Fibroblast of lung (primary cell): ENCODE measurements at regions not wholly inside any gene's neighbourhood (a gene's known extent, or its start where the extent isn't known, plus 50 kb on each side); places are given as distances from the start of the nearest gene placed in this dataset.
"Not testable (repeated sequence)": the region's sequence is repeated elsewhere in the genome, so short reads cannot be mapped to it uniquely, and the experiment has no call there.

ENCODE experiments used
- DNase-seq, 2 donors: peaks; one replicate each; pipeline versions ENCODE4 v3.0.0 to v3.0.0-alpha.2; 2010; ENCODE audit warnings: low read depth in 2 of 2
- H2AFZ ChIP-seq: 2 replicates; pipeline ENCODE4 v1.5.1; 2012; ENCODE audit warnings: low read length, control low read depth, inconsistent platforms
- H3K27ac ChIP-seq: 2 replicates; pipeline ENCODE4 v1.5.1; 2011; ENCODE audit warnings: low read length, control low read depth; ENCODE audit not compliant: insufficient read depth
- H3K27me3 ChIP-seq: 2 replicates; pipeline ENCODE4 v1.5.1; 2011; ENCODE audit warnings: mild to moderate bottlenecking, low read length; ENCODE audit not compliant: control insufficient read depth, insufficient read depth
- H3K36me3 ChIP-seq: 2 replicates; pipeline ENCODE4 v1.5.1; 2011; ENCODE audit warnings: low read length; ENCODE audit not compliant: control insufficient read depth, insufficient read depth
- H3K4me1 ChIP-seq: 2 replicates; pipeline ENCODE4 v1.5.1; 2011; ENCODE audit warnings: low read length; ENCODE audit not compliant: control insufficient read depth, insufficient read depth; ENCODE audit errors: extremely low read depth
- H3K4me2 ChIP-seq: 2 replicates; pipeline ENCODE4 v1.5.1; 2011; ENCODE audit warnings: low read length, control low read depth; ENCODE audit not compliant: insufficient read depth; ENCODE audit errors: extremely low read depth
- H3K4me3 ChIP-seq, 4 experiments: fragments of 200-600 bp in 1 of 4; sonication (generic) in 1 of 4; replicated peaks in 1 of 4; 2 replicates each; pipeline ENCODE4 v1.5.1; 2011 to 2016; ENCODE audit warnings: low read length in 4 of 4, low read depth in 3 of 4, mild to moderate bottlenecking in 3 of 4, control low read depth in 2 of 4, inconsistent platforms in 1 of 4, mixed read lengths in 1 of 4; ENCODE audit not compliant: insufficient read depth in 1 of 4; ENCODE audit errors: control extremely low read depth in 1 of 4
- H3K79me2 ChIP-seq: 2 replicates; pipeline ENCODE4 v1.5.1; 2012; ENCODE audit warnings: mild to moderate bottlenecking, low read length, inconsistent platforms; ENCODE audit not compliant: control insufficient read depth, insufficient read depth
- H3K9ac ChIP-seq: 2 replicates; pipeline ENCODE4 v1.5.1; 2011; ENCODE audit warnings: mild to moderate bottlenecking, low read length, control low read depth; ENCODE audit not compliant: insufficient read depth
- H3K9me3 ChIP-seq: 2 replicates; pipeline ENCODE4 v1.5.1; 2012; ENCODE audit warnings: low read depth, low read length; ENCODE audit not compliant: control insufficient read depth, insufficient read depth
- H4K20me1 ChIP-seq: 2 replicates; pipeline ENCODE4 v1.5.1; 2011; ENCODE audit warnings: low read length; ENCODE audit not compliant: control insufficient read depth, insufficient read depth; ENCODE audit errors: extremely low read depth
- EZH2 ChIP-seq: IDR thresholded peaks from 2 replicates; pipeline ENCODE4 v1.5.1; 2012; ENCODE audit warnings: low read length, control low read depth, mild to moderate bottlenecking; ENCODE audit errors: missing control alignments
- TF ChIP-seq, protein P1 (sequence below), 2 donors: IDR thresholded peaks in 1 of 2; conservative IDR thresholded peaks in 1 of 2; 1 replicate in 1 of 2; 2 replicates in 1 of 2; pipeline ENCODE4 v1.5.1; 2011 to 2012; ENCODE audit warnings: low read length in 2 of 2, control low read depth in 1 of 2, inconsistent platforms in 1 of 2, low read depth in 1 of 2, mild to moderate bottlenecking in 1 of 2

DNA sequence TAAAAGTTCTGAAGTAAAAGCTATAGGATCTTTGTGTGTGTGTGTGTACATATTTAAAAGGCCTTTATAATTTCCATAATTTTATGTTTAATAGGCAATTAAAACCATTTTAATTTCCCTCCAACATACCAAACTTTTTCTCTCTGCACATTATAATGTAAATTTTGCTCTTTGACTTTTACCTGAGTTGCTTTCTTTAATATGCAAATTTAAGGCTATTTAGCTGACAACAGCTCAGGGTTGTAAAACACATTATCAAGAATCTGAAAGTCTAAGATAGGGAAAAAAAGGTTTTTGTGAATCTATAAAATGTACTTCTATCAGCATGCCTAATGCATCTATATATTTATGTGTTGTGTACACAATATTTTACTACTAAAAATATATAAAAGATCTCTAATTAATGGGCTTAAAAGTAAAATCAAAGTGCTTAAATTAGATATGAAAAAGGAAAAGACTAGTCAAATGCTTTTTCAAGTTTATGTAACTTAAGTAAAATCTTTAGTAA is 239.6 kb upstream of the RAI14 start:
- no peak overlapping the region for H3K4me3 ChIP-seq
- no peaks in the 10 kb centered on the region for H4K20me1 ChIP-seq
- no peak overlapping the region for H3K4me2 ChIP-seq
- TF ChIP-seq, protein P1, sequence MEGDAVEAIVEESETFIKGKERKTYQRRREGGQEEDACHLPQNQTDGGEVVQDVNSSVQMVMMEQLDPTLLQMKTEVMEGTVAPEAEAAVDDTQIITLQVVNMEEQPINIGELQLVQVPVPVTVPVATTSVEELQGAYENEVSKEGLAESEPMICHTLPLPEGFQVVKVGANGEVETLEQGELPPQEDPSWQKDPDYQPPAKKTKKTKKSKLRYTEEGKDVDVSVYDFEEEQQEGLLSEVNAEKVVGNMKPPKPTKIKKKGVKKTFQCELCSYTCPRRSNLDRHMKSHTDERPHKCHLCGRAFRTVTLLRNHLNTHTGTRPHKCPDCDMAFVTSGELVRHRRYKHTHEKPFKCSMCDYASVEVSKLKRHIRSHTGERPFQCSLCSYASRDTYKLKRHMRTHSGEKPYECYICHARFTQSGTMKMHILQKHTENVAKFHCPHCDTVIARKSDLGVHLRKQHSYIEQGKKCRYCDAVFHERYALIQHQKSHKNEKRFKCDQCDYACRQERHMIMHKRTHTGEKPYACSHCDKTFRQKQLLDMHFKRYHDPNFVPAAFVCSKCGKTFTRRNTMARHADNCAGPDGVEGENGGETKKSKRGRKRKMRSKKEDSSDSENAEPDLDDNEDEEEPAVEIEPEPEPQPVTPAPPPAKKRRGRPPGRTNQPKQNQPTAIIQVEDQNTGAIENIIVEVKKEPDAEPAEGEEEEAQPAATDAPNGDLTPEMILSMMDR (conservative IDR thresholded peaks at IDR 0.05 in 1 of 2, IDR thresholded peaks at IDR 0.05 in 1 of 2; ENCODE audit: low read depth in 1 of 2, low read length in 2 of 2): no peak
- TF ChIP-seq EZH2: no peak
- no peak for DNase-seq
- H3K79me2 ChIP-seq: no peaks in the 10 kb centered on the region
- H2AFZ ChIP-seq: no peak overlapping the region
- H3K9ac ChIP-seq: no peak overlapping the region
- peaks cover 2% of the 10 kb centered on the region for H3K4me1 ChIP-seq
- H3K36me3 ChIP-seq: no peaks in the 10 kb centered on the region
- no peak overlapping the region for H3K27ac ChIP-seq
- no peaks in the 10 kb centered on the region for H3K9me3 ChIP-seq
- no peaks in the 10 kb centered on the region for H3K27me3 ChIP-seq

DNA sequence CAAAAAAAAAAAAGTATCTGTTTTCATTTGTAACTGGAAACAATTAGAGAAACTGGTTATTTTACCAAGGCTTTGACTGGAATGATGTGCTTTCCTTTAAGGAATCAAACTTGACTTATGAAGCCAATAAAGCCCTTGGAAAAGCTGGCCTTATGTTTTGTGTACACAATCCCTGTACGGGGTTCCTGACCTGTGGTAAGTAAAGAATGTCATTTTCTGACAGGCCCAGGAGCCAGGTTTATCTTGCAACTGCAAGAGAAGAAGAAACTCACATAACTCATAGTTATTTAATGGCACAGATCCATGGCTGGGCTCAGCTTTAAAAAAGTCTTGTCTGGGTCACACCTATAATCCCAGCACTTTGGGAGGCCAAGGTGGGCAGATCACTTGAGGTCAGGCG is 235.9 kb upstream of the RAI14 start:
- not testable (repeated sequence) for H3K27ac ChIP-seq, H3K4me1 ChIP-seq, H3K4me3 ChIP-seq, H3K27me3 ChIP-seq, H3K4me2 ChIP-seq, H3K36me3 ChIP-seq, H3K9me3 ChIP-seq, H2AFZ ChIP-seq, H3K79me2 ChIP-seq, H3K9ac ChIP-seq, H4K20me1 ChIP-seq
- peak in 1 of 2 donors; percentile 29 for DNase-seq

DNA sequence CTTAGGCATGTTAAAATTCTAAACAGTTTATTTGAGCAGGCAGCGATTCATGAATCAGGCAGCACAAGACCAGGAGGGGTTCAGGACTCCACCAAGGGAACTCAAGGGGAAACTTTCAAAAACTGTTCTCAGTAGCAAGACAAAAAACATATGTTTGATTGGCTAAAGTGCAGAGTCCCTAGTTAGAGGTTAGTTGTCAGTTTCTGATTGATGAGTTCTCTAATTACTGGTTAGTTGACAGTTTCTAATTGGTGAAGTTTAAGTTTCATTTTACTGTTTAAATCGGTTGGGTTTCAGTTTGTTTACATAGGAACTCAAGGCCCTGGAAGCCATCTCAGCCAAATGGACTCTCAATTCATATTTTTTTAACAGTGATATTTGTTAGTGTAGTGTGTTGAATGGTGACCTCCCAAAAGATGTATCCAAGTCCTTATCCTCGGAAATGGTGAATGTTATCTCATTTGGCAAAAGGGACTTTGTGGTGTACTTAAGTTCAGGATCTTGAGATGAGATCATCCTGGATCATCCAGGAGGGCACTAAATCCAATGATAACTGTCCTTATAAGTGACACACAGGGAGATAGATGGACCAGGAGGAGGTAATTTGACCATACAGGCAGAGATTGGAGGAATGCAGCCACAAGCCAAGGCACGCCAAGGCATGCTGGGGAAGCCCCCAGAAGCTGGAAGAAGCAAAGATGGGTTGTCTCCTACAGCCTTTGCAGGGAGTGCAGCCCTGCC is 219.2 kb upstream of the RAI14 start:
- no peaks in the 10 kb centered on the region for H3K27me3 ChIP-seq
- H3K36me3 ChIP-seq: no peaks in the 10 kb centered on the region
- no peak overlapping the region for H3K4me2 ChIP-seq
- H3K79me2 ChIP-seq: no peaks in the 10 kb centered on the region
- TF ChIP-seq, protein P1 (conservative IDR thresholded peaks at IDR 0.05 in 1 of 2, IDR thresholded peaks at IDR 0.05 in 1 of 2; ENCODE audit: low read depth in 1 of 2, low read length in 2 of 2): no peak
- TF ChIP-seq EZH2: no peak
- DNase-seq: peak; percentile 30 to 86
- no peak overlapping the region for H3K27ac ChIP-seq
- no peaks in the 10 kb centered on the region for H3K4me1 ChIP-seq
- no peaks in the 10 kb centered on the region for H3K9me3 ChIP-seq
- H3K4me3 ChIP-seq: no peak overlapping the region
- H4K20me1 ChIP-seq: no peaks in the 10 kb centered on the region
- no peak overlapping the region for H3K9ac ChIP-seq
- H2AFZ ChIP-seq: no peak overlapping the region
